ENCODE measurements at regions not wholly inside any gene's neighbourhood (a gene's known extent, or its start where the extent isn't known, plus 50 kb on each side); places are given as distances from the start of the nearest gene placed in this dataset.
"Not testable (repeated sequence)": the region's sequence is repeated elsewhere in the genome, so short reads cannot be mapped to it uniquely, and the experiment has no call there.

GRCh38 chr1:198986442-198986841 lies 347.6 kb downstream of the PTPRC start:
- DNase-seq, result no peak

GRCh38 chr1:199002661-199003060 lies 363.8 kb downstream of the PTPRC start:
- DNase-seq, result no peak

- no peak for DNase-seq
Observed at GRCh38 chr1:199007423-199007822, 368.6 kb downstream of the PTPRC start.

- DNase-seq, result no peak
Observed at GRCh38 chr1:199009447-199009846, 370.6 kb downstream of the PTPRC start.

- DNase-seq, result no peak
Observed at GRCh38 chr1:199010492-199010891, 371.7 kb downstream of the PTPRC start.

- DNase-seq, result no peak
Observed at GRCh38 chr1:199010933-199011332, 372.1 kb downstream of the PTPRC start.

GRCh38 chr1:199015799-199016198 lies 377.0 kb downstream of the PTPRC start:
- DNase-seq, result no peak

GRCh38 chr1:199018471-199019135 lies 379.8 kb downstream of the PTPRC start:
- DNase-seq, result no peak

GRCh38 chr1:199020051-199020450 lies 381.2 kb downstream of the PTPRC start:
- no peak for DNase-seq

GRCh38 chr1:199020904-199021303 lies 382.1 kb downstream of the PTPRC start:
- DNase-seq, result no peak

- DNase-seq, result no peak
Observed at GRCh38 chr1:199029401-199029800, 390.6 kb downstream of the PTPRC start.

GRCh38 chr1:199029855-199030254 lies 391.0 kb downstream of the PTPRC start:
- no peak for DNase-seq

GRCh38 chr1:199030541-199030940 lies 391.7 kb downstream of the PTPRC start:
- DNase-seq, result not testable (repeated sequence)

- DNase-seq, result not testable (repeated sequence)
Observed at GRCh38 chr1:199031170-199031569, 392.3 kb downstream of the PTPRC start.

- not testable (repeated sequence) for DNase-seq
Observed at GRCh38 chr1:199032479-199032878, 393.6 kb downstream of the PTPRC start.

- DNase-seq, result no peak
Observed at GRCh38 chr1:199033661-199034060, 394.8 kb downstream of the PTPRC start.

GRCh38 chr1:199038156-199038555 lies 399.3 kb downstream of the PTPRC start:
- no peak for DNase-seq

GRCh38 chr1:199040076-199040905 lies 401.5 kb downstream of the PTPRC start:
- DNase-seq, result no peak

GRCh38 chr1:199041173-199041914 lies 402.5 kb downstream of the PTPRC start:
- DNase-seq, result no peak

- no peak for DNase-seq
Observed at GRCh38 chr1:199042193-199042592, 403.4 kb downstream of the PTPRC start.

GRCh38 chr1:199044191-199044590 lies 405.4 kb downstream of the PTPRC start:
- no peak for DNase-seq

GRCh38 chr1:199046618-199047017 lies 407.8 kb downstream of the PTPRC start:
- DNase-seq, result no peak

GRCh38 chr1:199054694-199055093 lies 415.9 kb downstream of the PTPRC start:
- DNase-seq, result no peak

- no peak for DNase-seq
Observed at GRCh38 chr1:199057322-199057721, 418.5 kb downstream of the PTPRC start.

All from NCI-H187 treated with DMSO at 0.1 percent for 48 hours (cell line).